ENCODE measurements at regions not wholly inside any gene's neighbourhood (a gene's known extent, or its start where the extent isn't known, plus 50 kb on each side); places are given as distances from the start of the nearest gene placed in this dataset.

DNA sequence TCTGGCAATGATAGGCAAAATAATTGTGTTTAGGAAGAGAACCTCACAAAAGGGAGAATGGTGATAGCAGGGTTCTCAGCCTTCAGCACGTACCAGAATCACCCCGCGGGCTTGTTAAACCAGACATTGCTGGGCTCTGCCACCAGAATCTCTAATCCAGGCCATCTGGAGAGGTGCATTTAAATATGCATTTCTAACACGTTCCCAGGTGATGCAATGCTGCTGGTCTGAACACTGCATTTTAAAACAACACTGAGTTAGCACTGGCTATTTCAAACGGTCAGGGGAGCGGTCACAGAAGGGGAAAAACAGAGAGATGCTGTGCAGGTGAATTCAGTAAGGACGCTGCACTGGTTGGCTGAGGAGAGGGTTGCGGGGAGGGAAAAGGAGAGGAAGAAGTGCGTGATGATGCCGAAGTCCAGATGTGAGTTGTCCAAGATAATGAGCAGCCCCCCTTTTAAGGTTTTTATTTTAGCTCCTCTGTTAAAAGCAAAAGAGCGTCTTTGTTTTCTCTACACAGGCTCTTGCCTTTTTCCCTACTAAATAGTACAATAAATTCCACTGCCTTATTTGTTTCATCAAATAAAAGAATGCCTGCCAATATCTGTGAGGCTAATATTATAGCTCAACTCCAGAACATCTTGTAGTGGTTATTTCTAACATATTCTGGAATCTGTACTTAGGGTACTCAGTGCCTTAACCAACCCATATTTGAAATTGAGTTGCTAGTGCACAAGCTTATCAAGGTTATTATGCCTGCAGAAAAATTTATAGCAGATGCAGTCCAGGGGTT lies 109.6 kb upstream of the POU2AF2 start:
- WGBS, 2 donors: 62 to 69% methylated on average over 11 of the region's 11 CpGs
- H3K4me3 ChIP-seq: no peak overlapping the region
- no peaks in the 10 kb centered on the region for H3K27me3 ChIP-seq
- TF ChIP-seq, protein P1, sequence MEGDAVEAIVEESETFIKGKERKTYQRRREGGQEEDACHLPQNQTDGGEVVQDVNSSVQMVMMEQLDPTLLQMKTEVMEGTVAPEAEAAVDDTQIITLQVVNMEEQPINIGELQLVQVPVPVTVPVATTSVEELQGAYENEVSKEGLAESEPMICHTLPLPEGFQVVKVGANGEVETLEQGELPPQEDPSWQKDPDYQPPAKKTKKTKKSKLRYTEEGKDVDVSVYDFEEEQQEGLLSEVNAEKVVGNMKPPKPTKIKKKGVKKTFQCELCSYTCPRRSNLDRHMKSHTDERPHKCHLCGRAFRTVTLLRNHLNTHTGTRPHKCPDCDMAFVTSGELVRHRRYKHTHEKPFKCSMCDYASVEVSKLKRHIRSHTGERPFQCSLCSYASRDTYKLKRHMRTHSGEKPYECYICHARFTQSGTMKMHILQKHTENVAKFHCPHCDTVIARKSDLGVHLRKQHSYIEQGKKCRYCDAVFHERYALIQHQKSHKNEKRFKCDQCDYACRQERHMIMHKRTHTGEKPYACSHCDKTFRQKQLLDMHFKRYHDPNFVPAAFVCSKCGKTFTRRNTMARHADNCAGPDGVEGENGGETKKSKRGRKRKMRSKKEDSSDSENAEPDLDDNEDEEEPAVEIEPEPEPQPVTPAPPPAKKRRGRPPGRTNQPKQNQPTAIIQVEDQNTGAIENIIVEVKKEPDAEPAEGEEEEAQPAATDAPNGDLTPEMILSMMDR (IDR thresholded peaks at IDR 0.05): no peak
- no peak for TF ChIP-seq POLR2A (IDR thresholded peaks at IDR 0.05)
- intact Hi-C loops (cut with DNase I; ENCODE audit: low total_unique reads): no loop called here
- H3K4me1 ChIP-seq: no peaks in the 10 kb centered on the region
- H3K36me3 ChIP-seq (ENCODE audit: low read depth, missing control alignments): no peaks in the 10 kb centered on the region
- no peak for DNase-seq
- H3K9me3 ChIP-seq: no peaks in the 10 kb centered on the region
- no peak overlapping the region for H3K27ac ChIP-seq

DNA sequence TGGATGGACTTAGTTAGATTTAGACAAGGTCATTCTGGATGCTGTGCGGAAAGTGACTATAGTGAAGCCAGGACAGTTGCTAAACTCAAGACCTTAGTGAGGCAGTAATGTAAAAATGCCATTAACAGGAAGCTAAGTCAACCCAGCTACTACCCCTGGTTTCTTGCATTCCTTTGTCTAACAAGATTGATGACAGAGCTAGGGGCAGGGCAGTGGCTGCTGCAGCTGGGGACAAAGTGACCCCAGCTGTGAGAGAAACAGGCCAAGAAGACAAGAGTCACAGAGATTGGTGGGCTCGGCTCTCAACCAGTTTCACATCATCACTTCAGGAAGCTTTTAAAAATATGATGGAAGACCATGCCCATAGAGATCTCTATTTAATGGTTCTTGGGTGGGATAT lies 110.4 kb upstream of the POU2AF2 start:
- H3K27me3 ChIP-seq: no peaks in the 10 kb centered on the region
- intact Hi-C loops (cut with DNase I; ENCODE audit: low total_unique reads): no loop called here
- no peak for DNase-seq

DNA sequence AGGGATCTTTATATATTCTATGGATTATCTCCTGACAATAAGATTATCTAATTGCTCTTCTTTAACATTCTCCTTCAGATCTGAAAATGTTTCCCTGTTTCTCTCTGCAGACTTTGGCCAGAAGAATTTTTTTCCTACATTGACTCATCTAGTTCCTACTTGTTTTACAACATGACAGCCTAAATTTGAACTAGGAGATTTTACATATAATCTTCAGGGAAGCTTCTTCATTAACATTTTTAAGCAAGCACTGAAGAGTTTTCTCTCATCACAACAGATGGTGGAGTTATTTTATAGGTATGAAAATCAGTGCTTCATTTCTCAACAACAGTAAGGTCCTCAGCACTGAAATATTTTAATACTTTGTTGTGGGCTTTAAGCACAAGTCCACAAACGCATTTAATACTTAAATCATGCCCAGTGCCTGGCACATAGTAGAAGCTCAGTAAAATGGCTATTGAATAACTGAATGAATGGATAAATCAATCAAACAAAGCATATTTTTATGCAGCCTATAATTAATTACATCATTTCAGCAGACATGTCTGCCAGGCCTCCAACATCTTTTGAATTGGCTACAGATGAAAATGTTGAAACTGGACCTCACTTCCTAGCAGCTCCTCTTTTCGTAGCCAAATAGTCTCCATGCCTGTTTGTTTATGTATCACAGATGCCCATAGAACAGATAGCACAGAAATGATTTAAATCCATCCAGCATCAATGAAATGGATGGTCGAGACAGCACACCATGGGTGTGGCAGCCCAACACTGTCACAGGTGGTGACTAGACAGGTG lies 117.3 kb upstream of the POU2AF2 start:
- TF ChIP-seq, protein P1 (IDR thresholded peaks at IDR 0.05): no peak
- no peak for TF ChIP-seq POLR2A (IDR thresholded peaks at IDR 0.05)
- intact Hi-C loops (cut with DNase I; ENCODE audit: low total_unique reads): no loop called here
- Histone ChIP-seq H3K27me3 (no peaks in the 10 kb centered on the region), H3K36me3 (ENCODE audit: low read depth, missing control alignments) (no peaks in the 10 kb centered on the region), H3K27ac (no peak overlapping the region), H3K4me1 (no peaks in the 10 kb centered on the region), H3K9me3 (no peaks in the 10 kb centered on the region), H3K4me3 (no peak overlapping the region)
- 85 to 97% methylated on average over 3 of the region's 3 CpGs for WGBS, 2 donors
- DNase-seq: no peak

More for the DNA sequence above, 110.4 kb upstream of the POU2AF2 start:
- TF ChIP-seq POLR2A (IDR thresholded peaks at IDR 0.05): no peak
- WGBS, 2 donors: 97 to 100% methylated on average over 2 of the region's 2 CpGs
- no peaks in the 10 kb centered on the region for H3K36me3 ChIP-seq (ENCODE audit: low read depth, missing control alignments)
- no peaks in the 10 kb centered on the region for H3K9me3 ChIP-seq
- H3K27ac ChIP-seq: no peak overlapping the region
- H3K4me3 ChIP-seq: no peak overlapping the region
- no peaks in the 10 kb centered on the region for H3K4me1 ChIP-seq

DNA sequence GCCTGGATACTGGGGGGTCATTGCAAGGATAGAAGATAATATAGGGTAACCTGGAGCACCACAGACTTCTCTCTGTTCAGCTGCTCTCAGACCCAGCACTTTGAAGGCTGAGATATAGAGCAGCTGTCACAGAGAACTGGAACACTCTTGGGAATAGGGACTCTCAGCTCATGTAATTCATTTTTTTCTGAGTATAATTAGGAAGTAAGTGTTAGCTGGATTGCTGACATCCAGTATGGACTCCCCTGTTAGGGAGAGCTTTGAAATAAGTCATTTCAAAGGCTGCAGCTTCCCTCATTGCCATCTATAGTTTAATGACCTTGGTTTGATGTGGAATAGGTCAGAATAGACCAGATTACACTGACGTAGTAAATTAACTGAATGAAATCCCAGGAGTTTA lies 120.8 kb upstream of the POU2AF2 start:
- no peaks in the 10 kb centered on the region for H3K9me3 ChIP-seq
- TF ChIP-seq POLR2A (IDR thresholded peaks at IDR 0.05): no peak
- TF ChIP-seq, protein P1 (IDR thresholded peaks at IDR 0.05): no peak
- H3K4me3 ChIP-seq: no peak overlapping the region
- H3K36me3 ChIP-seq (ENCODE audit: low read depth, missing control alignments): no peaks in the 10 kb centered on the region
- 41 to 60% methylated on average over 1 of the region's 1 CpG for WGBS, 2 donors
- no peak overlapping the region for H3K27ac ChIP-seq
- intact Hi-C loops (cut with DNase I; ENCODE audit: low total_unique reads): no loop called here
- peaks cover 10% of the 10 kb centered on the region for H3K4me1 ChIP-seq
- no peak for DNase-seq
- no peaks in the 10 kb centered on the region for H3K27me3 ChIP-seq

Measured in testis (tissue), 2 donors.